ENCODE measurements at regions not wholly inside any gene's neighbourhood (a gene's known extent, or its start where the extent isn't known, plus 50 kb on each side); places are given as distances from the start of the nearest gene placed in this dataset.
"Not testable (repeated sequence)": the region's sequence is repeated elsewhere in the genome, so short reads cannot be mapped to it uniquely, and the experiment has no call there.

- DNase-seq: not testable (repeated sequence)
These were observed 162.6 kb upstream of the JADE1 start for GRCh38 chr4:128646893-128647292.

GRCh38 chr4:128644693-128645654, 164.5 kb upstream of the JADE1 start:
- DNase-seq: not testable (repeated sequence)

- DNase-seq: not testable (repeated sequence)
These were observed 165.4 kb upstream of the JADE1 start for GRCh38 chr4:128644107-128644506.

GRCh38 chr4:128641566-128641965, 167.9 kb upstream of the JADE1 start:
- DNase-seq: not testable (repeated sequence)

- DNase-seq: no peak
These were observed 169.8 kb upstream of the JADE1 start for GRCh38 chr4:128639541-128640270.

GRCh38 chr4:128636906-128637305, 172.6 kb upstream of the JADE1 start:
- no peak for DNase-seq

- DNase-seq: no peak
These were observed 173.4 kb upstream of the JADE1 start for GRCh38 chr4:128635955-128636560.

DNA sequence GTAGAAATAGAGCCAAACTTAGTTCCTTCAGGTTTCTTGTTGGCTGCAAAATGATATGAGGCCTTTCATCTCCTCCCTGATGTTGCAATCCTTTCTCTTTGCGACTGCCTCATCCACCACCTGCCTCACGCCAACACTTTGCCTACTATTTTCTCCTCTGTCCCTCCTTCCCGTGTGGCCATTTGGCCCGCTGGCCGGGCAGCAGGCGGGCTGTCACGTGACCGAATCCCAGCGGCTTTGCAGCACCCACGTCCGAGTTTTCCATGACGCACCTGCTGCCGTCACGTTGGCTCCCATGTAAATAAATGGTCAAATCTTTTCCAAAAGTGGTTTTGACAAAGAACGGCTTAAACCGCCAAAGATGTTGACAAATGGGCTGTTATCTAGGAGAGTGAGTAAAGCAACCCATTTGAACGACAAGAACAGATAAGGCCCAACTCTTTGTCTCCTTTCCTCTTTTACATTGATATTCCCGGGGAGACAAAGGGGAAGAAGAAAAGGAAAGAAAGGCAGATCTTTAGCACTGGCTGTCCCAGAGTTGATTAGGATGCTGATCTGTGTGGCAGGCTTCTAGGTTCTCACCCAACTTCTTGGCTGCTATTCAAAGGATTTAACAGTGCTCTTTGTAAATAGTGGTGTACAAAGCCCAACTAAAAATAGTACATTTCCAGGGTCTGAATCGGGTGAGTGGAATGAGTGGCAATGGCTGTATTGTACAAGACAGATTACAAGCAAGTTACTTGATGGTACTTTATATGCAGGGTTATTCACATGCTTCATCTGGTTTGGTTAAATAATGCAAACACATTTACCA, 174.2 kb upstream of the JADE1 start:
- DNase-seq: no peak

DNA sequence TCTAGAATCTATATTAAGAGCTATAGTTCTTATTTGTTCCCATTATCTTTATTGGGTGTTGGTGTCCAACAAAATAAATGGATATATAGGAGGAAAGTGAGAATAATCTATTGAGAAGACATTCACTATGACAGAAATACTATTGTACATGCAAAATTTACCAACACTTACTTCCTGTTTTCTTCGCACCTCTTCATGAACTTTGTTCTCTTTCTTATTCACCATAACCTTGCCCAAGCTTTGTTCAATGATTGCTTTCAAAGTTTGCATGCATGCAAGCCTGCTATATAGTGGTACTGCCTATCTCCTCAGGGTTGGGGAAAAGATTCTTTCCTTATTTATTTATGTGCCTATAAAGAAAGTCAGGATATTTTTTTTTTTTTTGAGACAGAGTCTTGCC, 176.4 kb upstream of the JADE1 start:
- DNase-seq: no peak

GRCh38 chr4:128630871-128631270, 178.6 kb upstream of the JADE1 start:
- no peak for DNase-seq

DNA sequence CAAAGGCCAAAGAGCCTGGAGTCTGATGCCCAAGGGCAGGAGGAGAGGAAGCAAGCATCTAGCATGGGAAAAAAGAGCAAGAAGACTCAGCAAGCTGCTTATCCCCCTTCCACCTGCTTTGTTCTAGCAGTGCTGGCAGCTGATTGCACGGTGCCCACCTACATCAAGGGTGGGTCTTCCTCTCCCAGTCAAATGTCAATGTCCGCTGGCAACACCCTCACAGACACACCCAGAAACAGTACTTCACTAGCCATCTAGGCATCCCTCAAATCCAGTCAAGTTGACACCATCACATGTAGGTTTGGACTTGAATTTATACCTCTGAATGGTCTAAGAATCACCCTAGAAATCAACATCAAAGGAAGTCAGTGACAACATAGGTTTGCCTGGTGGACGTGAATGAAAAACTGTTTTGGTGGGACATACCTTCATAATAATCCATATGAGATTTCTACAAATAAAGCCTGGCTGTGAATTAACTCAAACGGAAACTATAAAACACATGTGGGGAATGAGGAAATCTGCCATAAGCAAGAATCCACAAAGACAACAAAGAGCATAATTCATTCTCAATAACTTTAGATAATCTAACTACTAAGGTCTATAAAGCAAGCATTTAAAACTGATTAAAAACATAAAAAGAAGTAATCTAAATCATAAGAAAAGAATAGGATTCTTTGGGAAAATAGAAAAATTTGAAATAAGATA, 185.8 kb upstream of the JADE1 start:
- no peak for DNase-seq

GRCh38 chr4:128620279-128620965, 189.1 kb upstream of the JADE1 start:
- DNase-seq: not testable (repeated sequence)

DNA sequence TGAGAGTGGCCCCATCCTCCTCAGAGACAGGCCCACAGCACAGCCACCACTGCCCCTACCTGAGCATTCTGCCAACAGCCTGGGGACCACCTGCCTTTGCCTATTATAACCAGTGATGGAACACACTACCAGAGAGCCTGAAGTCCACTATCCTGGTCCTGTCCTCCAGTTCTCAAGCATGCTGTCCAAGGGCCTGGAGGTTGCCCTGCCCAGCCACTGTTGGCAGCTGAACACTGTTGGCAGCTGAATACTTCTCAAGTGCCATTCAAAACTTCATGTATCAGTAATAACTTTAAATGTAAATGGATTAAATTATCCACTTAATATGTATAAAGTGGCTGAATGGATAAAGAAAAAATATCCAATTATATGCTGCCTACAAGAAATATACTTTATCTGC, 194.3 kb upstream of the JADE1 start:
- no peak for DNase-seq

DNA sequence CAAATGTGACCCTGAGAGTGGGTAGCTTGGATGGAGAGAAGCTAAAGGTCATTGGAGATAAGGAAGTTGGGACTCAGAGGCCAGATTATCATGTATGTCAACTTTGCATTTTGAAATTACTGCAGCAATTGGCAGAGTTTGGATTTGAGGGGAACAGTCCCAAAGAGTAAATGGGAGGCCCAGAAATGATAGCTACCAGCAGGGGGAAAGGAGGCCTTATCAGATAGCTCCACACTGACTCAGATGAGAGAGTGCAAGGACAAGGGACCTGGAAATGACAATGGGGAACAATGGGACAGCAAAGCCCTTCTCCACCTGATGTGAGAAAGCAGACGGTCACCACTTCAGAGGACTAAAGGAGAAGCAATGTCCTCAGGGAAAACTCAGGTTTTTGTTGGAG, 201.5 kb upstream of the JADE1 start:
- no peak for DNase-seq

DNA sequence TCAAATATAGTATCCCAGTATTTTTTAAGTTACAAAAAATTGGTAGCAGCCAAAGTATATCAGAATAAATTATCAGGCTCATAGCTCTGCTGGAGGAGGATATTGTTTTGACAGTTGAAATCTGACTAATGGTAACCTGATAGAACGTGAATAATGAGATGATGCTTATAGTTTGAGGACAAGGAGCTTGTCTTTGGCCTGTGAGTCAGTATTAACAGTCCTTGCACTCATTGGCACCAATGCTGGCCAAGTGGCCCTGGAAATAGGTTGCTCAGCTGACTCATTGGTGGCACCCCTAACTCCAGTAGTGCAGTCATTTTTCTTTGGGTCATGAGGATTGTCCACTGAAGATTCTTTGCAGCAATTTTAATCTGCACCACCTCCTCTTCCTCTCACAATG, 203.3 kb upstream of the JADE1 start:
- DNase-seq: no peak

GRCh38 chr4:128604840-128605239, 204.7 kb upstream of the JADE1 start:
- DNase-seq: no peak

GRCh38 chr4:128604204-128604603, 205.3 kb upstream of the JADE1 start:
- DNase-seq: no peak

- no peak for DNase-seq
These were observed 206.4 kb upstream of the JADE1 start for GRCh38 chr4:128603081-128603480.

DNA sequence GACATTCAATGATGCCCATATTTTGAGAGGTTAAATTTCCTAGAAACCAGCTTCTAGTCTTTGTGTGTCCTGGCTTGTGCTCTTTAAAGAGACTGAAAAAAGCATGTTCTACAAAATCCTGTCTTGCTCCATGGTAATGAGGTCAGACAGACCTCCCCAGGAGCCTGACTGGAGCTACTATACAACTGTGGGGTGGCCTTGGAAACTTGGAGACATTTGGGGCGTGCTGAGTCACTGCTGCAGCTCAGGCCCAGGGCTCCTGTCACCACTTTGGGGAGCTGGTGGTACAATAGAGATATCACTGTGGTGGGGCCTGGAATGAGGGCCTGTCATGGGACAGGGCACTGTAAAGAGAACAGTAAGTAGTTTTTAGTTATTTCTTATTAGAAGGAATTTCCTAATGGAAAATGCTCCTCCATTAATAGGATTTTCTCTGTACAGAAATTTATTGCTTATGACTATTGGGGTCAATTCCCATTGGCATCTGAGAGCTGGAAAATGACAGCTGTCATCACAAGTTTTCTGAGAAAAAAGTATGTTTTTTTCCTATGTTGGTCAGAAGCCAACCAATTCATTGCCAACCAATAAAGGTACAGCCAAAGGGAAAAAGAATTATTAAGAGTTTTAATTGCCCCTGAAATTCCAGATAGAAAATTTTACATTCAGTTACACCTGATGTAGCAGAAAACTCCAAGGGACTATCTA, 207.4 kb upstream of the JADE1 start:
- DNase-seq: no peak

DNA sequence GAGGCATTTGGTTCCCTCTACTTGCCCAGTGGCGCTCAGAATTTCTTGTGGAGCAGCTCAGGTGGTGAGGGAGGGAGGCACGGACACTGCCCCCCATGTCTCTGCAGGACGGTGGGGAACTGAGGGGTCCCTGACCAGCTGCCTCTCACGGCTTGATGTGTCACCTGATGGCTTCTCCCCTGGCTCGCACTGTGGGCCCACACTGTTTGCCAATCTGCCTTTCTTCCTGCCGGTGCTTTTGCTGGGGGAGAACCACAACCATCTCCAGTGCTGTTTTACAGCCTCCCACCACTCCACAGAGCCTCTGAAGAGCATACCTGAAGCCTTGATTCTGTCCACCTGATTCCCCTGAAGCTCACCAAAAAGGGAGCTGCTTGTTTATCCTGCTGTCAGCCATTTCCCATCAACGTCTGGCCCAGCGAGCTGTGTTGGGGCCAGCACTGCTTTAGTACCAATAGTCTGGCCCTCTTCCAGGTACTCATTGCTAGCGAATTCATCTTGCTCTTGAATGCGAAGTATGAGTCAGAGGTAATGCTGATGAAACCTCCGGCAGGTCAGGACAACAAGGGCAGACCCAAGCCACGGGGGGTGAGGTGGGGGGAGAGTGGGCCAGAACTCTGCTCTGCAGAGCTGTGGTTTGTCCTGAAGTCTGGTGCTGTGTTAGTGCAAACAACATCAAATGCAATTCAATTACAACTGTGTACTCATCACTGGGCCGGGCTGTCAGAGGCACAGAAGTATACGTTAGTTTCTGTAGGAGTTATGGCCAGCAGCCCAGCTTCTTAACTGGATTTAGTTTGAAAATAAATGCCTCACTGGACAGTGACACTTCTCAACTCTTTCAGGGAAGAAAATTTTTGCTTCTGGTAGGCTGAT, 208.3 kb upstream of the JADE1 start:
- no peak for DNase-seq
